Right lobe of liver (tissue), 4 donors: ENCODE measurements at regions not wholly inside any gene's neighbourhood (a gene's known extent, or its start where the extent isn't known, plus 50 kb on each side); places are given as distances from the start of the nearest gene placed in this dataset.

Experiments used
- CTCF ChIP-seq, 4 donors: fragments of 200-600 bp in 3 of 4; fragments of 450-650 bp in 1 of 4; IDR thresholded peaks; one replicate each; pipeline versions ENCODE4 v1.5.1 to v1.8.0; 2016 to 2022; ENCODE audit warnings: antibody characterized with exemption in 4 of 4, mild to moderate bottlenecking in 2 of 4
- POLR2A ChIP-seq: fragments of 450-650 bp; IDR thresholded peaks from one replicate; pipeline ENCODE4 v1.6.1; 2017; ENCODE audit warnings: antibody characterized with exemption, mild to moderate bottlenecking
- donor health status: DM: no; HTN: no; CAD: no.
- donor health status: DM: no; HTN: no; CAD: no.
- donor health status: DM: no; HTN: yes; CAD: no.

- TF ChIP-seq CTCF (IDR thresholded peaks at IDR 0.05), result no peak
- no peak for TF ChIP-seq POLR2A
These were observed 297.2 kb upstream of the TARS1 start for GRCh38 chr5:33143405-33144123.
